Keratinocyte (primary cell): ENCODE measurements at regions not wholly inside any gene's neighbourhood (a gene's known extent, or its start where the extent isn't known, plus 50 kb on each side); places are given as distances from the start of the nearest gene placed in this dataset.

Source experiments
- DNase-seq: peaks from one replicate; pipeline ENCODE4 v3.0.0-alpha.2; 2011; ENCODE audit warnings: low read depth, missing footprints, low spot score
- FAIRE-seq: peaks from 2 replicates; lab custom pipeline; 2011; peaks lifted over from hg19 to GRCh38; lab: Jason Lieb, UNC
- H2AFZ ChIP-seq: 2 replicates; pipeline ENCODE4 v1.6.0; 2012; ENCODE audit warnings: low read length, control low read depth, inconsistent platforms; ENCODE audit not compliant: control insufficient read depth
- H3K27ac ChIP-seq: 2 replicates; pipeline ENCODE4 v1.5.1; 2011; ENCODE audit warnings: low read length; ENCODE audit not compliant: control insufficient read depth, insufficient read depth
- H3K27me3 ChIP-seq: 3 replicates; pipeline ENCODE4 v1.6.0; 2011; ENCODE audit warnings: low read length; ENCODE audit not compliant: control insufficient read depth, insufficient read depth; ENCODE audit errors: extremely low read depth
- H3K36me3 ChIP-seq, 2 experiments: 2 replicates in 1 of 2; 3 replicates in 1 of 2; pipeline ENCODE4 v1.5.1; 2011; ENCODE audit warnings: low read length in 2 of 2, mild to moderate bottlenecking in 1 of 2; ENCODE audit not compliant: control insufficient read depth in 2 of 2, insufficient read depth in 2 of 2; ENCODE audit errors: extremely low read depth in 1 of 2
- H3K4me1 ChIP-seq: 3 replicates; pipeline ENCODE4 v1.5.1; 2011; ENCODE audit warnings: low read length; ENCODE audit not compliant: control insufficient read depth, insufficient read depth; ENCODE audit errors: extremely low read depth
- H3K4me2 ChIP-seq: 3 replicates; pipeline ENCODE4 v1.6.0; 2011; ENCODE audit warnings: low read depth, low read length; ENCODE audit not compliant: control insufficient read depth, insufficient read depth; ENCODE audit errors: extremely low read depth
- H3K4me3 ChIP-seq, 3 experiments: fragments of 200-600 bp in 1 of 3; sonication (generic) in 1 of 3; 2 replicates in 2 of 3; 3 replicates in 1 of 3; pipeline ENCODE4 v1.5.1; 2011 to 2016; ENCODE audit warnings: low read length in 3 of 3, mild to moderate bottlenecking in 3 of 3, control low read depth in 2 of 3, inconsistent platforms in 1 of 3, low read depth in 1 of 3, mixed read lengths in 1 of 3, mixed run types in 1 of 3, moderate library complexity in 1 of 3; ENCODE audit not compliant: control insufficient read depth in 2 of 3, insufficient read depth in 2 of 3; ENCODE audit errors: extremely low read depth in 1 of 3
- H3K79me2 ChIP-seq: 2 replicates; pipeline ENCODE4 v1.6.0; 2012; ENCODE audit warnings: low read length; ENCODE audit not compliant: control insufficient read depth, insufficient read depth
- H3K9ac ChIP-seq: 3 replicates; pipeline ENCODE4 v1.6.0; 2011; ENCODE audit warnings: low read length; ENCODE audit not compliant: control insufficient read depth, insufficient read depth; ENCODE audit errors: extremely low read depth
- H3K9me1 ChIP-seq: 3 replicates; pipeline ENCODE4 v1.6.0; 2011; ENCODE audit warnings: low read length; ENCODE audit not compliant: control insufficient read depth, insufficient read depth; ENCODE audit errors: extremely low read depth
- H3K9me3 ChIP-seq: 2 replicates; pipeline ENCODE4 v1.5.1; 2012; ENCODE audit warnings: low read depth, low read length; ENCODE audit not compliant: control insufficient read depth
- H4K20me1 ChIP-seq: 3 replicates; pipeline ENCODE4 v1.6.0; 2011; ENCODE audit warnings: low read length; ENCODE audit not compliant: control insufficient read depth, insufficient read depth; ENCODE audit errors: extremely low read depth
- EZH2 ChIP-seq: IDR thresholded peaks from one replicate; pipeline ENCODE4 v1.6.1; 2012; ENCODE audit warnings: inconsistent platforms, mild to moderate bottlenecking, low read length, moderate library complexity
- dilution Hi-C: fragments of 300-500 bp; cut with MboI; formaldehyde crosslinking; loops from one replicate; pipeline ENCODE4 v1.7.0; 2020; ENCODE audit warnings: low sequenced_read_pairs; ENCODE audit not compliant: extremely low pct_ligation_motif_present
- TF ChIP-seq, protein P1 (sequence below), 3 experiments: IDR thresholded peaks in 1 of 3; conservative IDR thresholded peaks in 1 of 3; optimal IDR thresholded peaks in 1 of 3; 2 replicates in 2 of 3; 3 replicates in 1 of 3; pipeline versions ENCODE3 to v1.5.1; 2011; ENCODE audit warnings: low read length in 3 of 3, mild to moderate bottlenecking in 3 of 3, moderate library complexity in 2 of 3, control low read depth in 1 of 3, inconsistent platforms in 1 of 3; ENCODE audit not compliant: insufficient read depth in 2 of 3; ENCODE audit errors: extremely low read depth in 1 of 3

DNA sequence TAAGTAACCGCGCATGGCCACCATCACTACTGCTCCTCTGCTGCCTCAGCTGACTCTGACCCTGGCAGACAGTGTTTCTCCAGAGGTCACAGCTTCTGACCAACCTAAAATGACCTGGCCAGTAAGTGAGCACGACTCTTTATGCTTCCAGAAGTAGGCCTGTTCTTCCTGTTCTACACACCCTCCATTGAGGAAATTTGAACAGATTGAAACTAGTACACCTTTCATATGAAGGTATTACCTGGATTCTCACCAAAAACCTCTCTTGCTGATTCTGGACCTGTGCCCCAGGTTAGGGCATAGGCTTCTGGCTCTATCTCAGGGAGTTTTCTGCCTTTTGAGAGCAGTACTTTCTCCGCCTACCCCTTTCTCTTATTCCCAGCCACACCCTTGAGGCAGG lies 178.4 kb upstream of the FRMD6 start:
- Histone ChIP-seq H3K79me2 (no peaks in the 10 kb centered on the region), H3K4me3 (no peak overlapping the region), H3K9me3 (no peaks in the 10 kb centered on the region), H4K20me1 (no peaks in the 10 kb centered on the region), H3K4me2 (peak overlapping the region; percentile 55), H3K4me1 (peaks cover 31% of the 10 kb centered on the region), H2AFZ (peak overlapping the region; percentile 66), H3K27ac (peak overlapping the region; percentile 89), H3K9ac (peak overlapping the region; percentile 62), H3K9me1 (no peaks in the 10 kb centered on the region), H3K27me3 (no peaks in the 10 kb centered on the region), H3K36me3 (no peaks in the 10 kb centered on the region)
- peak; percentile 89 for FAIRE-seq
- DNase-seq = no peak
- no peak for TF ChIP-seq EZH2
- TF ChIP-seq, protein P1, sequence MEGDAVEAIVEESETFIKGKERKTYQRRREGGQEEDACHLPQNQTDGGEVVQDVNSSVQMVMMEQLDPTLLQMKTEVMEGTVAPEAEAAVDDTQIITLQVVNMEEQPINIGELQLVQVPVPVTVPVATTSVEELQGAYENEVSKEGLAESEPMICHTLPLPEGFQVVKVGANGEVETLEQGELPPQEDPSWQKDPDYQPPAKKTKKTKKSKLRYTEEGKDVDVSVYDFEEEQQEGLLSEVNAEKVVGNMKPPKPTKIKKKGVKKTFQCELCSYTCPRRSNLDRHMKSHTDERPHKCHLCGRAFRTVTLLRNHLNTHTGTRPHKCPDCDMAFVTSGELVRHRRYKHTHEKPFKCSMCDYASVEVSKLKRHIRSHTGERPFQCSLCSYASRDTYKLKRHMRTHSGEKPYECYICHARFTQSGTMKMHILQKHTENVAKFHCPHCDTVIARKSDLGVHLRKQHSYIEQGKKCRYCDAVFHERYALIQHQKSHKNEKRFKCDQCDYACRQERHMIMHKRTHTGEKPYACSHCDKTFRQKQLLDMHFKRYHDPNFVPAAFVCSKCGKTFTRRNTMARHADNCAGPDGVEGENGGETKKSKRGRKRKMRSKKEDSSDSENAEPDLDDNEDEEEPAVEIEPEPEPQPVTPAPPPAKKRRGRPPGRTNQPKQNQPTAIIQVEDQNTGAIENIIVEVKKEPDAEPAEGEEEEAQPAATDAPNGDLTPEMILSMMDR (optimal IDR thresholded peaks at IDR 0.05 in 1 of 3, IDR thresholded peaks at IDR 0.05 in 1 of 3, conservative IDR thresholded peaks at IDR 0.05 in 1 of 3; ENCODE audit: extremely low read depth in 1 of 3, insufficient read depth in 2 of 3, low read length in 3 of 3) = no peak
- dilution Hi-C loops = no loop called here

DNA sequence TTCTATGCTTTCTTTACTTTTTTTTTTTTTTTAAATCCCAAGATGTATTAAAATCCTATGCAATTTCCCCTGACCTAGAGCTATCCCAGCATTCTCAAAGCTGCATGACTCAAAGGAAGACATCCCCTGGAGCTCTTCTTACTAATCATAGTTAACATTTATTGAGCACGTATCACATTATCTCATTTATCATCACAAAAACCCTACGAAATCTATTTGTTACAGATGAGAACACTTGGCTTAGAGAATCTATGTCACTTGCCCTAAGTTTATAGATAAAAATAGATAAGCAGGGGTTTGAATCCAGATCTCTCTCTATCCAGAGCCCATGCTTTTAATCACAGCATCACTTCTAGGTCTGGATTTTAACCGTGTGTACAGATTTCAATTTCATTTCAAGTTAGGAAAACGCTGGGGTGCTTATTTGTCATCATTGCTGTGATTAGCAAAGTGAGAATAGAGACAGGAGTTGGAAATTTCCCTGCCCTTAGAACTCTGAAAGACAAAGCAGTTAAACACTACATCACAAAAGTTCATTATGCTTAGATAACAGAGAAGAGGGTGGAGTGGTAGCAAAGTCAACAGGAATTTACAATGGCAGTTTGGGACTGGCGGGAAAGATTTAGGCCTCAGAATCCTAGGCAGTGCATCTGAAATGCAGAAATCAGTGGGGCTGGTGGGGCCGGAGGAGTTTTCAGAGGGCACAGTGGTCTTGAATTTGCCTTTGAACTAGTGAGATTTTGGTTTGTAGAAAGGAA lies 177.7 kb upstream of the FRMD6 start:
- no peaks in the 10 kb centered on the region for H3K36me3 ChIP-seq
- no peak for FAIRE-seq
- peak overlapping the region; percentile 55 for H3K4me2 ChIP-seq
- H3K9me1 ChIP-seq = no peaks in the 10 kb centered on the region
- H3K79me2 ChIP-seq = no peaks in the 10 kb centered on the region
- no peaks in the 10 kb centered on the region for H3K27me3 ChIP-seq
- DNase-seq = no peak
- no peak for TF ChIP-seq EZH2
- TF ChIP-seq, protein P1 (optimal IDR thresholded peaks at IDR 0.05 in 1 of 3, IDR thresholded peaks at IDR 0.05 in 1 of 3, conservative IDR thresholded peaks at IDR 0.05 in 1 of 3; ENCODE audit: extremely low read depth in 1 of 3, insufficient read depth in 2 of 3, low read length in 3 of 3) = no peak
- no peaks in the 10 kb centered on the region for H4K20me1 ChIP-seq
- no peak overlapping the region for H2AFZ ChIP-seq
- H3K27ac ChIP-seq = peak overlapping the region; percentile 89
- dilution Hi-C loops = no loop called here
- H3K4me3 ChIP-seq = no peak overlapping the region
- peaks cover 31% of the 10 kb centered on the region for H3K4me1 ChIP-seq
- H3K9ac ChIP-seq = peak overlapping the region; percentile 62
- no peaks in the 10 kb centered on the region for H3K9me3 ChIP-seq
